ENCODE measurements at regions not wholly inside any gene's neighbourhood (a gene's known extent, or its start where the extent isn't known, plus 50 kb on each side); places are given as distances from the start of the nearest gene placed in this dataset.

- TF ChIP-seq, protein P1, sequence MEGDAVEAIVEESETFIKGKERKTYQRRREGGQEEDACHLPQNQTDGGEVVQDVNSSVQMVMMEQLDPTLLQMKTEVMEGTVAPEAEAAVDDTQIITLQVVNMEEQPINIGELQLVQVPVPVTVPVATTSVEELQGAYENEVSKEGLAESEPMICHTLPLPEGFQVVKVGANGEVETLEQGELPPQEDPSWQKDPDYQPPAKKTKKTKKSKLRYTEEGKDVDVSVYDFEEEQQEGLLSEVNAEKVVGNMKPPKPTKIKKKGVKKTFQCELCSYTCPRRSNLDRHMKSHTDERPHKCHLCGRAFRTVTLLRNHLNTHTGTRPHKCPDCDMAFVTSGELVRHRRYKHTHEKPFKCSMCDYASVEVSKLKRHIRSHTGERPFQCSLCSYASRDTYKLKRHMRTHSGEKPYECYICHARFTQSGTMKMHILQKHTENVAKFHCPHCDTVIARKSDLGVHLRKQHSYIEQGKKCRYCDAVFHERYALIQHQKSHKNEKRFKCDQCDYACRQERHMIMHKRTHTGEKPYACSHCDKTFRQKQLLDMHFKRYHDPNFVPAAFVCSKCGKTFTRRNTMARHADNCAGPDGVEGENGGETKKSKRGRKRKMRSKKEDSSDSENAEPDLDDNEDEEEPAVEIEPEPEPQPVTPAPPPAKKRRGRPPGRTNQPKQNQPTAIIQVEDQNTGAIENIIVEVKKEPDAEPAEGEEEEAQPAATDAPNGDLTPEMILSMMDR (IDR thresholded peaks at IDR 0.05; ENCODE audit: low read depth, low read length, missing control alignments): no peak
- H3K4me3 ChIP-seq (replicated peaks; ENCODE audit: low read depth, low read length): no peak overlapping the region
- DNase-seq (ENCODE audit: extremely low read depth, low read depth): no peak
These were observed 52.5 kb upstream of the CLDN10 start for GRCh38 chr13:95499811-95500712.

DNA sequence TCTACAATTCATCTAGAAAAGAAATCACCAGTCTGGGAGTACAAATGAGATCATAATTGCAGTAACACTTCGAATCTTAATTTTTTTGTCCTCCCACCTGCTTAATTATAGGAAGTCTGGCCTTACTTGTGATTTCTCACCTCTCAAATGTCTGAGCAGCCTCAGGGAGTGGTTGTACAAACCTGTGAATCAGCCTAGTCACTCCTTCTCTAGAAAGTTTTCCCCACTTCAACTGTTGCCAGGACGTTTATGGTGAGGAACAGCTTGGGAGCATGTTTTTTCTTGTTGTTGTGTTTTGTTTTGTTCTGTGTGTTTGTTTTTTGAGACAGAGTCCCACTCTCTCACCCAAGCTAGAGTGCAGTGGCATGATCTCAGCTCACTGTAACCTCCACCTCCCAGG lies 50.3 kb upstream of the CLDN10 start:
- no peak for DNase-seq (ENCODE audit: extremely low read depth, low read depth)
- no peak overlapping the region for H3K4me3 ChIP-seq (replicated peaks; ENCODE audit: low read depth, low read length)
- TF ChIP-seq, protein P1 (IDR thresholded peaks at IDR 0.05; ENCODE audit: low read depth, low read length, missing control alignments): no peak

Measured in HFF-Myc (cell line).